ENCODE measurements at regions not wholly inside any gene's neighbourhood (a gene's known extent, or its start where the extent isn't known, plus 50 kb on each side); places are given as distances from the start of the nearest gene placed in this dataset.

DNA sequence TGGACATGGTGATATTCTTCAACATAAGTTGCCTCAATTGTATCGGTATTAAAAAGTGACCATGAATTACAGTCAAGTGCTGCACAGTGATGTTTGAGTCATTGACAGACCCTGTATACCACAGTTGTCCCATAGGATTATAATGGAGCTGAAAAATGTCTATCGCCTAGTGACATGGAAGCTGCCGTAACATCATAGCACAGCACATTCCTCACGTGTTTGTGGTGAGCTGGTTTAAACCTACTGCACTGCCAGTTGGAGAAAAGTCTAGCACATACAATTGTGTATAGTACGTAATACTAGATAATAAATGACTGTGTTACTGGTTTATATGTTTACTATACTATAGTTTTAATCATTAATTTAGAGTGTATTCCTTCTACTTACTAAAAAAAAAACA is 150.2 kb downstream of the CDH26 start:
- Mint-ChIP-seq H3K9me3 (ENCODE audit: low read depth) (no peaks in the 10 kb centered on the region), H3K27ac (ENCODE audit: unreplicated experiment) (no peak overlapping the region), H3K4me1 (ENCODE audit: low read depth) (no peaks in the 10 kb centered on the region), H3K4me3 (ENCODE audit: unreplicated experiment) (no peak overlapping the region), H3K36me3 (ENCODE audit: low read depth) (no peaks in the 10 kb centered on the region), H3K27me3 (ENCODE audit: low read depth) (no peaks in the 10 kb centered on the region)
- TF ChIP-seq, protein P1, sequence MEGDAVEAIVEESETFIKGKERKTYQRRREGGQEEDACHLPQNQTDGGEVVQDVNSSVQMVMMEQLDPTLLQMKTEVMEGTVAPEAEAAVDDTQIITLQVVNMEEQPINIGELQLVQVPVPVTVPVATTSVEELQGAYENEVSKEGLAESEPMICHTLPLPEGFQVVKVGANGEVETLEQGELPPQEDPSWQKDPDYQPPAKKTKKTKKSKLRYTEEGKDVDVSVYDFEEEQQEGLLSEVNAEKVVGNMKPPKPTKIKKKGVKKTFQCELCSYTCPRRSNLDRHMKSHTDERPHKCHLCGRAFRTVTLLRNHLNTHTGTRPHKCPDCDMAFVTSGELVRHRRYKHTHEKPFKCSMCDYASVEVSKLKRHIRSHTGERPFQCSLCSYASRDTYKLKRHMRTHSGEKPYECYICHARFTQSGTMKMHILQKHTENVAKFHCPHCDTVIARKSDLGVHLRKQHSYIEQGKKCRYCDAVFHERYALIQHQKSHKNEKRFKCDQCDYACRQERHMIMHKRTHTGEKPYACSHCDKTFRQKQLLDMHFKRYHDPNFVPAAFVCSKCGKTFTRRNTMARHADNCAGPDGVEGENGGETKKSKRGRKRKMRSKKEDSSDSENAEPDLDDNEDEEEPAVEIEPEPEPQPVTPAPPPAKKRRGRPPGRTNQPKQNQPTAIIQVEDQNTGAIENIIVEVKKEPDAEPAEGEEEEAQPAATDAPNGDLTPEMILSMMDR (IDR thresholded peaks at IDR 0.05) = no peak
- no peak for DNase-seq (ENCODE audit: low spot score)

DNA sequence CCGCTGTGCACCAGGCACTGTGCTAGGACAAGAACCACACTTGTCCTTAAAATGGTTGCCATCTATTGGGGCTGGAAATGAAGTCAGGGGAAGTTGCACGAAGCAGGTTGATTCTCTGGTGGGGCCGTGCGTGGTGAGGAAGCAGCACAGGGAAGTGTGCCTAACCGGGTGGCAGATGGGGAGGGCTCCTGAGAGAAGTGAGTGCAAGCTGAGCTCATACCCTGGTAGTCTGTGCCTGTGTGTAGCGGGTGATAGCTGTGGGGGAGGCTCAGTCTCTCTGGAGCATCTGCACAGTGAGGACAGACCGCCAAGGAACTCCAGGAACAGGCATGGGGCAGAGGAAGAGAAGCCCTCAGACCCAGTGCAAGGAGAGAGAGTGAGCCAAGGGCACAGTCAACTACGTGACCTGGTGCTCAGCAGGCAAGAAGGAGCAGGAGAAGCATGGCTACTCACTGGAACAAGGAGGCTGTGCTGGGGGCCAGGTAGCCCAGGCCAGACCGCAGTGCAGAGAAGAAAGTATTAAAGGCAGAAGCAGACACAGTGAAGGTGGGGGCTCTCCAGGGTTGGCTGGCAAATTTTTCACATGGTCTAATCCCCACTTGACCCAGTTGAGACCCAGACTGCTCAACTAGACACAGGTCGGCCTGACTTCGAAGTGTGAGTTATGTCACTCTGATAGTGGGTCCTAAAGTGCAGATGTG is 155.0 kb downstream of the CDH26 start:
- TF ChIP-seq, protein P1 (IDR thresholded peaks at IDR 0.05) = no peak
- Mint-ChIP-seq H3K27me3 (ENCODE audit: low read depth) (peaks cover 9% of the 10 kb centered on the region), H3K9me3 (ENCODE audit: low read depth) (no peaks in the 10 kb centered on the region), H3K4me3 (ENCODE audit: unreplicated experiment) (no peak overlapping the region), H3K36me3 (ENCODE audit: low read depth) (no peaks in the 10 kb centered on the region), H3K4me1 (ENCODE audit: low read depth) (no peaks in the 10 kb centered on the region), H3K27ac (ENCODE audit: unreplicated experiment) (no peak overlapping the region)
- DNase-seq (ENCODE audit: low spot score) = no peak

DNA sequence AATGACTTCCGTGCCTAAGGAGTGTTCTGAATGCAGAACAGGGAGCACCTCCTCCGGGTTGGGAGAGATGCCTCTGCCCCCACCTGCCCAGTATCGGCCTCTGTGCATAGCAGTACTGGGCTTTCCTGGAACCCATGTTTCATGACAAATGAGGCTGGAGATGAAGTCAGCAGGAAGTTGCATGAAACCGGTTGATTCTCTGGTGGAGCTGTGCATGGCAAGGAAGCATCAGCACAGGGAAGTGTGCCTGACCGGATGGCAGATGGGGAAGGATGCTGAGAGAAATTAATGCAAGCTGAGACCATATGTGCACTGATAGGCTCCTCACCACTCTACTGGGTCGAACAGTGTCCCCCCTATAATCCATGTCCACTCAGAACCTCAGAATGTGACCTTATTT is 155.5 kb downstream of the CDH26 start:
- Mint-ChIP-seq H3K27me3 (ENCODE audit: low read depth) (peaks cover 14% of the 10 kb centered on the region), H3K27ac (ENCODE audit: unreplicated experiment) (no peak overlapping the region), H3K4me1 (ENCODE audit: low read depth) (no peaks in the 10 kb centered on the region), H3K36me3 (ENCODE audit: low read depth) (no peaks in the 10 kb centered on the region), H3K9me3 (ENCODE audit: low read depth) (no peaks in the 10 kb centered on the region), H3K4me3 (ENCODE audit: unreplicated experiment) (no peak overlapping the region)
- TF ChIP-seq, protein P1 (IDR thresholded peaks at IDR 0.05) = no peak
- no peak for DNase-seq (ENCODE audit: low spot score)

DNA sequence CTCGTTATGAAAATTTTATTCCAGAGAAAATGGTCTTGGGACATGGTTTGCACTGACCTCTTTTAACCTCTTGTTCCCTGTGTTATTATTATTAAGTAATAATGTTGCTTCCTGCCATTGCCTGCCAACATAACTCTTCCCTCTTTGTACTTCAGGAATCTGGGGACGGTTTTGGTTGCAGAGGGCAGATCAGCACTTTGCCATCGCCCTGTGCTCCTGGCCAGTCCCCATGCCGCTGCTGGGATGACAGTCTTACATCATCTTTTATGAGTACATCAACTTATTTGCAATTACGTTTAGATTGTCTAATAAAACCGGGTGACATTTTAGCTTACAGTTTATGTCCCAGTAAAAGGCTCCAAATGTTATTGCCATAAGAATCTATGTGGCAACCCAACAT is 157.2 kb downstream of the CDH26 start:
- peaks cover 22% of the 10 kb centered on the region for H3K27me3 Mint-ChIP-seq (ENCODE audit: low read depth)
- no peaks in the 10 kb centered on the region for H3K9me3 Mint-ChIP-seq (ENCODE audit: low read depth)
- H3K27ac Mint-ChIP-seq (ENCODE audit: unreplicated experiment) = no peak overlapping the region
- H3K4me3 Mint-ChIP-seq (ENCODE audit: unreplicated experiment) = no peak overlapping the region
- no peak for DNase-seq (ENCODE audit: low spot score)
- TF ChIP-seq, protein P1 (IDR thresholded peaks at IDR 0.05) = no peak
- no peaks in the 10 kb centered on the region for H3K36me3 Mint-ChIP-seq (ENCODE audit: low read depth)
- no peaks in the 10 kb centered on the region for H3K4me1 Mint-ChIP-seq (ENCODE audit: low read depth)

DNA sequence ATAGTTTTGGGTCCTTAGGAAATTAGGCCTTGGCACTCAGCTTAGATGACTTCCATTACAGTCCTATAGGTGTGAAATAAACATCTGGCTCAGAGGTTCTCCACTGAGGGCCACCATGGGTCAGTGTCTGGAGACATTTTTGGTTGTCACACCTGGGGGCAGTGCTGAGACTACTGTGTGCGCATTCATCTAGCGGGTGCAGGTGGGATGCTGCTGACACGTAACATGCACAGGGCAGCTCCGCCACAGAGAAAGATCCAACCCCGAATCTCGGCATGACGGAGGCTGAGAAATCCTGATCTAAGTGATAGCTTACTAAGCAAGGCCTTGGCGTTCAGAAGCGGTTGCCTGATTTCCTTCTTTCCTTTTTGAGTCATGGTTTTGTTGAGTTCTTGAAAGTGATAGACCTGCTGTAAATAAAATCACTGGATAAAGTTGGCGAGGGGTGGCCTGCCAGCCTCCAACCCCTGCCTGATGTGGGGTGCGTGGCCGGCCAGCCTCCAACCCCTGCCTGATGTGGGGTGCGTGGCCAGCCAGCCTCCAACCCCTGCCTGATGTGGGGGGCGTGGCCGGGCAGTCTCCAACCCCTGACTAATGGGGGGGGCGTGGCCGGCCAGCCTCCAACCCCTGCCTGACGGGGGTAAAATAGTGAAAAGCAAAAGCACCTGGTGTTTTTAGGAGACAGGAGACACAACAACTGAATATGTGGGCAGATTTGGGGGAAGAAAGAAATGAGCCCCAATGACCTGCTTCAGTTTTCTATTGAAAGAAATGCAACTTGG is 158.1 kb downstream of the CDH26 start:
- no peak for DNase-seq (ENCODE audit: low spot score)
- Mint-ChIP-seq H3K4me3 (ENCODE audit: unreplicated experiment) (no peak overlapping the region), H3K27me3 (ENCODE audit: low read depth) (peaks cover 22% of the 10 kb centered on the region), H3K36me3 (ENCODE audit: low read depth) (no peaks in the 10 kb centered on the region), H3K9me3 (ENCODE audit: low read depth) (no peaks in the 10 kb centered on the region), H3K4me1 (ENCODE audit: low read depth) (no peaks in the 10 kb centered on the region), H3K27ac (ENCODE audit: unreplicated experiment) (no peak overlapping the region)
- TF ChIP-seq, protein P1 (IDR thresholded peaks at IDR 0.05) = no peak
